ENCODE measurements at regions not wholly inside any gene's neighbourhood (a gene's known extent, or its start where the extent isn't known, plus 50 kb on each side); places are given as distances from the start of the nearest gene placed in this dataset.

DNA sequence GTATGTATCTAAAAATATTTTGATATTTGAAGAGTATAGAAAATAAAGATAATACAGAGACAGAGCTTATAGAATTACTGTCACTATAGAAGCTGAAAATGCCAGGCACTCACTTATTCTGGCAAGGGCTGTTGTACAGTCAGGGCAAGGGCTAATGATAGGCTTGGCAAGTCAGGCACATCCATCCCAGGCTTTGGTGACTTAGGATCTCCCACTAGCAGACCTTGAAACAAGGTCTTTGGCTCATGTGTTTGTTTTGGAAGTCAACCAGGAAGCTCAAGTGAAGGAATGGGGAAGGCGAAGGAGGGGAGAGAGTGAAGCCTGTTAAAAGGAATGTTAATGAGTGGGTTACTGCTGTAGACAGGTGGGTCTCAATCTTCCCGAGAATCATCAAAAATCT is 199.1 kb upstream of the SUCLG2 start:
- TF ChIP-seq, protein P1, sequence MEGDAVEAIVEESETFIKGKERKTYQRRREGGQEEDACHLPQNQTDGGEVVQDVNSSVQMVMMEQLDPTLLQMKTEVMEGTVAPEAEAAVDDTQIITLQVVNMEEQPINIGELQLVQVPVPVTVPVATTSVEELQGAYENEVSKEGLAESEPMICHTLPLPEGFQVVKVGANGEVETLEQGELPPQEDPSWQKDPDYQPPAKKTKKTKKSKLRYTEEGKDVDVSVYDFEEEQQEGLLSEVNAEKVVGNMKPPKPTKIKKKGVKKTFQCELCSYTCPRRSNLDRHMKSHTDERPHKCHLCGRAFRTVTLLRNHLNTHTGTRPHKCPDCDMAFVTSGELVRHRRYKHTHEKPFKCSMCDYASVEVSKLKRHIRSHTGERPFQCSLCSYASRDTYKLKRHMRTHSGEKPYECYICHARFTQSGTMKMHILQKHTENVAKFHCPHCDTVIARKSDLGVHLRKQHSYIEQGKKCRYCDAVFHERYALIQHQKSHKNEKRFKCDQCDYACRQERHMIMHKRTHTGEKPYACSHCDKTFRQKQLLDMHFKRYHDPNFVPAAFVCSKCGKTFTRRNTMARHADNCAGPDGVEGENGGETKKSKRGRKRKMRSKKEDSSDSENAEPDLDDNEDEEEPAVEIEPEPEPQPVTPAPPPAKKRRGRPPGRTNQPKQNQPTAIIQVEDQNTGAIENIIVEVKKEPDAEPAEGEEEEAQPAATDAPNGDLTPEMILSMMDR (IDR thresholded peaks at IDR 0.05 in 8 of 11, conservative IDR thresholded peaks at IDR 0.05 in 3 of 11), result no peak
- TF ChIP-seq POLR2A (IDR thresholded peaks at IDR 0.05), result no peak
